AG10803 (cell line): ENCODE measurements at regions not wholly inside any gene's neighbourhood (a gene's known extent, or its start where the extent isn't known, plus 50 kb on each side); places are given as distances from the start of the nearest gene placed in this dataset.
"Not testable (repeated sequence)": the region's sequence is repeated elsewhere in the genome, so short reads cannot be mapped to it uniquely, and the experiment has no call there.

Experiments
- DNase-seq: peaks from one replicate; pipeline ENCODE4 v3.0.0; 2010; ENCODE audit warnings: low read depth
- H3K4me3 ChIP-seq: 2 replicates; pipeline ENCODE4 v1.5.1; 2011; ENCODE audit warnings: mild to moderate bottlenecking, low read length, control low read depth
- TF ChIP-seq, protein P1 (sequence below): conservative IDR thresholded peaks from 2 replicates; pipeline ENCODE4 v1.5.1; 2011; ENCODE audit warnings: mild to moderate bottlenecking, low read length, control low read depth, inconsistent platforms

DNA sequence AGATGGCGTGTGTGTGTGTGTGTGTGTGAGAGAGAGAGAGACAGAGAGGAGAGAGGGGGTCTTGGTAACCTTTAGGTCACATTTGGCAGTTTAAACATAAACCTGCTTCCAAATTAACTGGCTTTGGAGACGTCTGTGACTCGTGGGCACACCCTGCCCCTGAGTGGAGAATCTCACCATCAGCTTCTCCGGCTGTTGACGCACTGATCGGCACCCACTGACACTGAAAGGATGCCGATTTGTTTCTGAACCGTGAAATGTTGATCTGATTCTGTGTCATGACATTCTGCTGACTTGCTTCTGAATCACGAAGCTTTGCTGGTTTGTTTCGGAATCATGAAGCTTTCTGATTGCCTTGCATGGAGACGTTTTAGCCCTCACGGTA is 114.7 kb downstream of the RTP5 start:
- DNase-seq: no peak
- no peak overlapping the region for H3K4me3 ChIP-seq
- TF ChIP-seq, protein P1, sequence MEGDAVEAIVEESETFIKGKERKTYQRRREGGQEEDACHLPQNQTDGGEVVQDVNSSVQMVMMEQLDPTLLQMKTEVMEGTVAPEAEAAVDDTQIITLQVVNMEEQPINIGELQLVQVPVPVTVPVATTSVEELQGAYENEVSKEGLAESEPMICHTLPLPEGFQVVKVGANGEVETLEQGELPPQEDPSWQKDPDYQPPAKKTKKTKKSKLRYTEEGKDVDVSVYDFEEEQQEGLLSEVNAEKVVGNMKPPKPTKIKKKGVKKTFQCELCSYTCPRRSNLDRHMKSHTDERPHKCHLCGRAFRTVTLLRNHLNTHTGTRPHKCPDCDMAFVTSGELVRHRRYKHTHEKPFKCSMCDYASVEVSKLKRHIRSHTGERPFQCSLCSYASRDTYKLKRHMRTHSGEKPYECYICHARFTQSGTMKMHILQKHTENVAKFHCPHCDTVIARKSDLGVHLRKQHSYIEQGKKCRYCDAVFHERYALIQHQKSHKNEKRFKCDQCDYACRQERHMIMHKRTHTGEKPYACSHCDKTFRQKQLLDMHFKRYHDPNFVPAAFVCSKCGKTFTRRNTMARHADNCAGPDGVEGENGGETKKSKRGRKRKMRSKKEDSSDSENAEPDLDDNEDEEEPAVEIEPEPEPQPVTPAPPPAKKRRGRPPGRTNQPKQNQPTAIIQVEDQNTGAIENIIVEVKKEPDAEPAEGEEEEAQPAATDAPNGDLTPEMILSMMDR: no peak

- no peak for DNase-seq
- H3K4me3 ChIP-seq: no peak overlapping the region
- TF ChIP-seq, protein P1: no peak
Measured at GRCh38 chr2:241984658-241985057, 115.1 kb downstream of the RTP5 start.

DNA sequence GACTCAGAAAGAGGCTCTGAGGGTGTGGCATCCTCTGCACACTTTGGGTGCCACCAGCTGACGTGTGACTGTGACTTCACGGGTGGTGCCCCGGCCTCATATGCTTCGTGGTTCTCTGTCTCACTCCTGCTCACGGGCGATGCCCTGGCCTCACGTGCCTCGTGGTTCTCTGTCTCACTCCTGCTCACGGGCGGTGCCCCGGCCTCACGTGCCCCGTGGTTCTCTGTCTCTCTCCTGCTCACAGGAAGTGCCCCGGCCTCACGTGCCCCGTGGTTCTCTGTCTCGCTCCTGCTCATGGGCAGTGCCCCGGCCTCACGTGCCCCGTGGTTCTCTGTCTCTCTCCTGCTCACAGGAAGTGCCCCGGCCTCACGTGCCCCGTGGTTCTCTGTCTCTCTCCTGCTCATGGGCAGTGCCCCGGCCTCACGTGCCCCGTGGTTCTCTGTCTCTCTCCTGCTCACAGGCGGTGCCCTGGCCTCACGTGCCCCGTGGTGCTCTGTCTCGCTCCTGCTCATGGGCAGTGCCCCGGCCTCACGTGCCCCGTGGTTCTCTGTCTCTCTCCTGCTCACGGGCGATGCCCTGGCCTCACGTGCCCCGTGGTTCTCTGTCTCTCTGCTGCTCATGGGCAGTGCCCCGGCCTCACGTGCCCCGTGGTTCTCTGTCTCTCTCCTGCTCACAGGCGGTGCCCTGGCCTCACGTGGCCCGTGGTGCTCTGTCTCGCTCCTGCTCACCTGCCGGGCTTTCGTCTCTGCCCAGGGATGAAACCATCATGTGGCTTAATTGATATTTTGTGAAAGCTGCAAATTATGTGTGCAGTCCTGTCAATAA is 115.8 kb downstream of the RTP5 start:
- not testable (repeated sequence) for H3K4me3 ChIP-seq, DNase-seq

- no peak overlapping the region for H3K4me3 ChIP-seq
- no peak for DNase-seq
- TF ChIP-seq, protein P1: no peak
Measured at GRCh38 chr2:241985986-241986329, 116.4 kb downstream of the RTP5 start.

DNA sequence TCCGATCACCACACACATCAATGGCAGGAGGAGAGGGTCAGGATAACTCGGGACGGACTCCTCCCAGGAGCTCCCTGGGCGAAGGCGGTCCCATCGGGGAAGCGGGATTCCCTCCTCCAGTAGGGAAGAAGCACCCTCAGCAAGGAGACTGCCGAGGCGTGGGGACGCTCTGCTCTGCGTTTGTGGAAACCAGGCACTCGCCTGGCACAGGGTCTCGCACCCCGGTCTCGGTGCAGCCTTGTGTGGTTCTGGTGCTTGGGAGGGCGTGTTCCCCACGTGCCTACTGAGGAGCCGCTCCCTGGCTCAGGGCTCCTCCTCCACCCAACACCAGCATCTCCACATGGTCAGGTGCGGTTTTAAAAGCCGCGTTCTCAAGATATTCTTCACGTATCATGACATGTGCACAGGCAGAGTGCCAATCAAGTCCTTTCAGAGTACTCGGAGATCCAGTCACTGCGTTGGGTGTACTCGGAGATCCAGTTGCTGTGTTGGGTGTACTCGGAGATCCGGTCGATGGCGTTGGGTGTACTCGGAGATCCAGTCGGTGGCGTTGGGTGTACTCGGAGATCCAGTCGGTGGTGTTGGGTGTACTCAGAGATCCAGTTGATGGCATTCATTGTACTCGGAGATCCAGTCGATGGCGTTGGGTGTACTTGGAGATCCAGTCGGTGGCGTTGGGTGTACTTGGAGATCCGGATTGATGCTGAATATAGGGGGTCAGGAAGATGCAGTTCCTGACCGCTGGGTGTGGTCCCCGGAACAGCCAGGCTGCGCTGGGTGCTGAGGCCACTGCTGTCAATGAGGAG is 117.5 kb downstream of the RTP5 start:
- H3K4me3 ChIP-seq: no peak overlapping the region
- no peak for DNase-seq
- TF ChIP-seq, protein P1: no peak

GRCh38 chr2:241987726-241988125 is 118.2 kb downstream of the RTP5 start:
- DNase-seq: no peak
- H3K4me3 ChIP-seq: no peak overlapping the region
- TF ChIP-seq, protein P1: no peak

GRCh38 chr2:241988146-241988545 is 118.6 kb downstream of the RTP5 start:
- DNase-seq: no peak
- H3K4me3 ChIP-seq: no peak overlapping the region
- TF ChIP-seq, protein P1: no peak
